ENCODE measurements at regions not wholly inside any gene's neighbourhood (a gene's known extent, or its start where the extent isn't known, plus 50 kb on each side); places are given as distances from the start of the nearest gene placed in this dataset.

DNA sequence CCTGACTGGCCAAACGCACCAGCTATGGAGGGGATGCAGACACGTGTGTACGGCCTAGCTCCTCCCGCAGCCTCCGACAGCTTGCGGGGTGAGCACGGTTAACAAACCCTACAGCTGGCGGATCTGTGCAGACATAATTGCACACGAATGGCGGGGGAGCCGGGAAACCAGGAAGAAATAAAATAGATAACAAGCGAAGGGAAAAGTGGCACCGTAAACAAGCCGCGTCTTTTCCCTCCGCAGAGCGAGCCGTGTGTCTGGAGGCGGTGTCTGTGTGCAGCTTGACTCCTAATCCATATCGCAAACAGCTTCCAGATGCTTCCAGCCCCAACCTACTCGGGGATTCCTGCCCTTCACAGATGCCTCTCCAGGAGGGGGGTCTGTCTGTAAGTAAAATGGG, 853.1 kb upstream of the SALL3 start:
- DNase-seq = no peak

DNA sequence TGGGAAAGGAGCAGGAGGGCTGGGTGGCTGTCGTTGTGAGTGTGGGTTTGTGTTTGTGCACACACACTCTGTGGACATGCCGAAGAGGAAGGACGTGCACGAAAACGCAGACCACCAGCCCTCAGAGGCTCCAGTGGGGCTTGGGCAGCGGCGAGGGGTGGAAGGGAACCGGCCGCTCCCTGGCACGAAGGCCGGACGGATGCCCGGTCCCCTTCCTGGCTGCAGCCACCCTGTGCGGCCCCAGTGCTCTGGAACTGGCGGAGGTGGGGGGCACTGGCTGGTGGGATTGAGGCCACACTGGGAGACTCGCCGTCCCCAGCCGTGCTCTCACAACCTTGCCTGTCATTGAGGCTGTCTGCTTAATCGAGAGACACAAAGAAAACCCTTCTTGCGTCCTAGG, 852.6 kb upstream of the SALL3 start:
- no peak for DNase-seq

DNA sequence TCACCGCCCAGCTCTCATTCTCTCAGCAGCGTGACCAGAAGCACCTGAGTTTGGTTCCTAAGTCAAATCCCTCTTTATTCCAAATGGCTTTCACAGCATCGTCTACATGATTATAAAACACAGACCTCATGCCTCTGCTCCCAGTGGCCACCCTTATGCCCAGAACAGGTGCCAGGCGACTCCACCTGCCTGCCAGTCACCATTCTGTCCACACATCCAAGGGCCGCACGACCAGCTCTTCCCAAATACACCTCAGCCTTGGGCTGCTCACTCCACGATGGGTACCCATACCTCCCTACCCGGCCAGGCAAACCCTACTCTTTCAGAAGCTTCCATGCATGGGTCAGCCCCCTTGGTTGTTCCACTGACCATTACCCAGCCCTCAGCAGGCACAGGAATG, 851.6 kb upstream of the SALL3 start:
- DNase-seq = no peak

DNA sequence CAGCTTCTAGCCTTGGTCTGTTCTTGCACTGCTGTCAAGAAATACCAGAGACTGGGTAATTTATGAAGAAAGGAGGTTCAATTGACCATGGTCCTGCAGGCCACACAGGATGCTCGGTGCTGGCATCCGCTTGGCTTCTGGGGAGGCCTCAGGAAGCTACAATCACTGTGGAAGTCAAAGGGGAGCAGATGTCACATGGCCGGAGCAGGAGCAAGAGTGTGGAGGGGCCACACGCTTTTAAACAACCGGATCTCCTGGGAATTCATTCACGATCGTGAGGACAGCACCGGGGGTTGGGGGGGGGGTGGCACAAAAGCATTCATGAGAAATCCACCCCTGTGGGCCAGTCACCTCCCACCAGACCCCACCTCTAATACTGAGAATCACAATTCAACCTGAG, 850.4 kb upstream of the SALL3 start:
- DNase-seq = no peak

DNA sequence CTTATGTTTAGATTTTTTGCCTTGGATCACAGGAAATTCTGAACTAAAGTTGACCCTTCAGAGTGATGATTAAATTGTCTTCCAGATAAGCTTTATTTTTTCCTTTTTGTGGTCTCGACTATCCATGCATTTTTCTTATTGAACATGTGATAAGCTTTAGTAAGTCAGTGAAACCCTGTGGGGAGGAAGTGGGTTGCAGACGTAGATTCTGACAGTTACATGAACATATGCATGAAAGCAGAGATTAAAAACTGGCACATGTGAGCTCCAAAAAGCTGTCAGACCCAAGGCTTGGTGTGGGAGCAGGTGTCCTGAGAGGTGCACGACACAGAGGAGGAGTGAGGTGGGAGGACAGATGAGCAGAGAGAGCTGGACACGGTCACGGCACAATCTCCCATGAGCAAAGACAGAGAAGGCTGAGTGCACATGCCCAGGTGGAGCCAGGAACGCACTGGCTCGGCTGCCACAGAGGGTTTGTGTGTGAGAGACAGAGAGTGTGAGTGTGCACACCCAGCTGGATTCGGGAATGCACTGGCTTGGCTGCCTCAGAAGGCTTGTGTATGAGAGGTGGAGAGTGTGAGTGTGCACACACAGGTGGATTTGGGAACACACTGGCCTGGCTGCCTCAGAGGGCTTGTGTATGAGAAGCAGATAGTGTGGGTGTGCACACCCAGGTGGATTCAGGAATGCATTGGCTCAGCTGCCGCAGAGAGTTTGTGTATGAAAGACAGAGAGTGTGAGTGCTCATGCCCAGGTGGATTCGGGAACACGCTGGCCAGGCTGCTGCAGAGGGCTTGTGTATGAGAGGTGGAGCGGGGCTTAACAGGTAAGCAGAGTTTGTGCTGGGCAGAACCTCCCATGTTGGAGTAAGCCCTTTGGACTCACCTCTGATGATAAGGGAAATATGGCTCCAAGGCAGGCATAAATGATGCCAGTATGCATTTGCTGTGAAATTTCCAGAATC, 849.1 kb upstream of the SALL3 start:
- DNase-seq = no peak

DNA sequence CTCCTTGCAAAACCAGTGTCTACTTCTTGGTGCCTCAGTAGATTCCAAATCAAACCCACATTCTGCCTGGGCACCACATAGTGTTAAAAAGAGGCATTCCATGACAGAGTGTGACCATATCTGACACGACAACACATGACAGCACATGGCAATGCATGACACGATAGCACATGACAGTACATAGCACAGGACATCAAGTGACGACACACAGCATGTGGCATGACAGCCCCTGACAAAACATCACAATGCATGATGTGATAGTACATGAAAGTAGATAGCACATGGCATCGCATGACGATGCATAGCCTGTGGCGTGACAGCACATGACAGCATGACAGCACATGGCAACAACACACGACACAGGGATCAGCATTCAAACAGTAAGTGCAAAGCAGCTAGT, 845.9 kb upstream of the SALL3 start:
- no peak for DNase-seq

DNA sequence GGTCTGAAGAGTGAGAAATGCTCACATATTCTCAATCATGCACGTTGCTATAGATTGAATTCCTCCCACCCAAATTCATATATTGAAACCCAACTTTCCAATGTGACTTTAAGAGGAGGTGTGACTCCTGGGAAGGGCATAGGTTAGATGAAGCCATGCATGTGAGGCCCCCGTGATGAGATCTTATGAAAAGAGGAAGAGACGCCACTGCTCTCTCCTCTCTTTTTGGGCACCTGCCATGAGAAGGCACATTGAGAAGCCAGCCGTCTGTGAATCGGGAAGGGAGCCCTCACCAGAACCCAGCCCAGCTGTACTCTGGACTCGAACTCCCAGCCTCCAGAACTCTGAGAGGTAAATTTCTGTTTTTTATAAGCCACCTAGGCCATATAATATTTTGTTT, 842.6 kb upstream of the SALL3 start:
- DNase-seq = no peak

DNA sequence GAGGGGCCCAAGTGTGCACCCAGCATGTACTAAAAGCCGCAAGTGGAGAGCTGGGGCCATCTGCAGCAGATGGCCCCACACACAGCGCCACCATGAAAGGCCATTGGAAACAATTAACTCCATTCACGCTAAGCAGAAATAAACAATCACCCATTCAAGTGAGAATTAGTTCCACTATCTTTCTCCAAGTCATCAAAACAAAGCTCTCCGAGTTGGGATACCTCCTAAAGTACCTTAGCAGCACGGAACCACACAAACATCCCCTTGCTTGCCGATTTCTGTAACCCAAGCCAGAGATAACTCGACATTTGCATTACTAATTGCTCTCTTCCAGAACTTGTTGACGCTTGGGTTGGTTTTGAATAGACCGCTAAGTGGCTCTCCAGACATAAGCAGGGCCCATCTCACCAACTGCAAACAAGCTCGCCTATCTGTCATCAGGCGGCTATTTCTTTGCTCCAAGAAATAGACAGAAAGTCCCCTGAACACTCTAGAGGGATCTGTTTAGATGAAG, 840.6 kb upstream of the SALL3 start:
- no peak for DNase-seq

DNA sequence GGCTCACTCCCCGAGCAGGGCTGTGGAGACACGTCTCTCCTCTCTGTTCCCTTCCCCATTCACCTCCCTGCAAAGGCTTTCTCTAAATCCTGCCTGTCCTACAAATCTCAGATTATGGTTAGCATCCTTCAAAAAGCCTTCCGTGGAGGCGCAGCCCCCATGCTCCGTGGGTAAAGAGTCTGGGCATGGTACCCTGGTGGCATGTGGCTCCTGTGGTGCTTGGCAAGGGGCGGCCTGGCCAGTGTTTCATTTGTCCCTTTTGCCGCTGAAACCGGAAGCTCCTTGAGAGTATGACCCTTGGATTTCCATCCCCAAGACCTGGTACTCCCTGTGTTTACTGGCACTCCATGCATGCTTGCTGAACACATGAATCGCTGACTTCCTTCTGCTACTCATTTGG, 839.3 kb upstream of the SALL3 start:
- DNase-seq = no peak

DNA sequence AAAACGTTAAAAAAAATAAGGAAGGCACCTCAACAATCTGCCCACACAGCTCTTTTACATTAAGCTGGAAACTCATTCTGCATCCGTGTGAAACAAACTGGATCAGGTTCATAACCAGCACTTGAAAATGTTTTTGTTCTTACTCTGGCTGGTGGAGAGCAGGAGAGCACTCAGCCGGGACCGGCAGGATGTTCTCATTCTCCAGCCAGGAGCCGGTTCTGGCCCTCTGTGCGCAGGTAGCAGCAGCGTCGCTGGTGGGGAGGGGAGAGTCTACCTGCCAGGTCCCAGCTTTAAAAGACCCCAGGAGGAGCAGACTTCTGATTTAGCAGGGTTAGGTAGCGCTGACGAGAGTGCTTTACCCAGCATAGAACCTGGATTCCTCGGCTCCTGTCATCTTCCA, 834.9 kb upstream of the SALL3 start:
- DNase-seq = no peak

DNA sequence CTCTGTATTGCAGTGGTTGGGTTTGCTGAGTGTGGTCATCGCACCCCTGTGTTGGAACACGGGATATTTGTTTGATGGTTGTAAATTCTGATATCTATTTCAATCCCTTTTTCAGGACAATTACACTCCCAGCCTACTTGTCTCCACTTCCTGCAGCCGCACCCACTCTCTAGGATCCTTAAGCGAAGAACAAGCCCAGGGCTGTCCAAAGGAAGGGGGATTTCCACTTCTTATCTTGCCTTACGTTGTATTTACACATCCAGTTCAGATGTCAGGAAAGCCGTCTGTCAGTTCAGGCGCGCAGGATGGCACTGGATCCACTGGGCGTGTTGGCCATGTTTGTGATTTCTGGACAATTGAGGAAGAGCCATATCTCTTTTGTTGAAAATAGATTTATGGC, 834.5 kb upstream of the SALL3 start:
- DNase-seq = no peak

DNA sequence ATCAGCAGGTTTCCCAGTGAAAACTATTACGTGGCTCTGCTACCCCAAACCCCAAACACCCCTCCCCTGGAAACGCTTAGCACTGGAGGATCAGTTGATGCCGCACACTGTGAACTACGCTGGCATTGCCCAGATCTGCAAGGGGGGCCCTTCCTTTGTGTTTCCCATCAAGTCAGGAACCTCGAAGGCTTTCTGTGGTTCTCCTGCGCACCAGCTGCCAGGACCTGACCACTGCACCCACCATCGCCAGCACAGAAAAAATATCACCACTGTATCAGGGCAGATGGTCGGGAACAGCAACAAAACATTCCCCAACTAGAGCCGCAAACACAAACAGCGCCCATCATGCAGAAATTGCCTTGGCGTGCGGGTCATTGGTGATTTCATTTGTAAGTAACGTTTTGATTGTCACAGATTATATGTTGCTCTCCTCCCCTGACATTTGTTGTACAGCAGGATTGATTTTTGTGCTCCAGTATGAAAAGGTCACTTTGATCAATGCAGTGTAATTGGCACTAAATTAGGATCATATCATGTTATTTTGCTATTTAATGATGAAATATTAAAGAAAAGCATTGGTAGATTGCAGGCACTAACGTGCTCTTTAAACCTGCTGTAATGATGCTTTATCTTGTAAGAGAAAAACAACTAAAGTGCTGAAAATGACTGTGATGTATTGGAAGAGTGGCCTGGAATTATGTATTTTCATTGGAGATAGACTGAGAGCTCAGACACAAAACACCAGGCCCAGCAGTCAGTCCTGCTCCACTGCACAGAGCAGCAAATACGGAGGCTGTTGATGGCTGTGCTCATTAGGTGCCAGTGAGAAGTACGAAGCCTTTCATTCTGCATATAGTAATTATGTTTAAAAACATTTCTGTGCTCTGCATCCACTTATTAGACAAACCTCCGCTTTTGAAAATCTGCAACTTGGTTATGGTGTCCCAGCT, 833.2 kb upstream of the SALL3 start:
- no peak for DNase-seq

DNA sequence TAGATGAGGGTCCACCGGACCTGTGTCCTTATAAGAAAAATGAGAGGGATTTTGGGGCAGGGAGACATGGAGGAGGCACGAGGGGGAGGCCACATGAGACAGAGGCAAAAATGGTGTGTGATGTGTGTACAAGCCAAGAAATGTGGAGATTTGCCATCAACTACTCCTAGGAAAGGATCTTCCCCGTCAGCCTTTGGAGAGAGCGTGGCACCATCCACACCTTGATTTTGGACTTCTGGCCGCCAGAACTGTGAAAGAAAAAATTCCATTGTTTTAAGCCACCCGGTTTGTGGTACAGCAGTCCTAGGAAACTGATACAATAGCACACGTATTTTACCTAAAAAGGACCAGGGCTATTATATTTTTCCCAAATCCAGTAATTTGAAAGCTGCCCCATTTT, 829.0 kb upstream of the SALL3 start:
- no peak for DNase-seq

DNA sequence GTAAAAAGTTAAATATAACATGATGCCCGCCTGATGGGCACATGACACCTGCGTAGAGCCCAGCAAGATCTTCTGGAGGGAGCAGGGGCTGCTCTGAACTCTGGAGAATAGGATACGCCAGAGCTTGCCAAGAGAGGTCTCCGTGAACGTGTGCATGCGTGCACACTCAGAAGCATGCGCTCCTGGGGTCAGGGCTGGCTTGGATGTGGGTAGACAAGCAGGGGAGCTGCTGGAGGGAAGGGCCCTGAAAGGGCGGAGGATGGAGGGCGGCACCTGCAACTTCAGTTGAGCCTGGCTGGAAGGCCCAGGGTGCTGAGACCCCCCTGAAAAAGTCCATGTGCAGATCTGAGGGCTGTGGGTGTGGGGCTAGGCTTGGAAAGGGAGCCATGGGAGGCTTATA, 828.4 kb upstream of the SALL3 start:
- DNase-seq = no peak

DNA sequence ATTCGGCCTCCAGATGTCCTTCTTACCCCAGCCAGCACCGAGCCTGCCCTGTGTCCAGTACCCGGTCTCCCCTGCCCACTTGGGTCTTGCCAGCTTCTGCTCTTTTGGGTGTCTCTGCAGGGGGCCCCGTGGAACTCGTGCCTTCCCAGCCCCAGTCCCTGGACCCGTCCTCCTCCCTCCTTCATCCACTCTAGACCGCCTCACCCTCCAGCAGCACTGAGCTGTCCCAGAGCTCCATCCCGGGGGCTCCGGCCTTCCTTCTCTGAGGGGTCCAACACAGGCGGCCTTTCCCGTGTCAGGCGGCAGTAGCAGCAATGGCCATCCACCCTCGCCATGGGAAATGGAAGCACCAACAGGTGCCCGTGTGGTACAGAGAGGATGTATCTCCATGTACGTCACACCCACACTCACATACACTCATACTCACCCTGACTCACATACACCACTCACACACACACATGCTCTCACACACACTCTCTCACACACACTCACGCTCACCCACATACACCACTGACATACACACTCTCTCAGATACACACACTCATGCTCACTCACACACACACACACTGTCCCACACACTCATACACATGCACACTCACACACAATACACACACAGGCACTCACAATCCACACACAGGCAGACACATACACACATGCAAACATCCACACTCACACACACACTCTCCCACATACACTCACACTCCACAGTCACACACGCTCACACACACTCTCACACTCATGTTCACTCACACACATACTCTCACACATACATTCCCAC, 827.5 kb upstream of the SALL3 start:
- no peak for DNase-seq

DNA sequence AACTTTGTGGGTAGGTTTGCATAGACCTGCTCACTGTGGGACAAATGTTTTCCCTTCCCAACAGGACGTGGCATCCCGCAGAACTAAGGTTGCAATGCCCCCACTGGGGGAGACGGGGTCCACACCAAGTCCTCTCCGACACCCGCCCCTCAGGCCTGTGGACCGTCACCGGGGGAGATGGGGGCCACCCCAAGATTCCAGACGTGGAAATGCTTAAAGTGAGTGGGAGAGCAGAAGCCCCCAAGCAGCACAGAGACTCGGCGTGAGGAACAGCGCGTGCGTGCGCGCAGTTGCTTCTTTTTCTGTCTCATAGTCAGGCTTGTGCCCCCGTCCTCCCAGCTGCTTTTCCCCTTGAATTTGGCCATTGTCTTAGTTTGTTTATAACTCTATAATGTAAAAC, 826.3 kb upstream of the SALL3 start:
- DNase-seq = no peak

DNA sequence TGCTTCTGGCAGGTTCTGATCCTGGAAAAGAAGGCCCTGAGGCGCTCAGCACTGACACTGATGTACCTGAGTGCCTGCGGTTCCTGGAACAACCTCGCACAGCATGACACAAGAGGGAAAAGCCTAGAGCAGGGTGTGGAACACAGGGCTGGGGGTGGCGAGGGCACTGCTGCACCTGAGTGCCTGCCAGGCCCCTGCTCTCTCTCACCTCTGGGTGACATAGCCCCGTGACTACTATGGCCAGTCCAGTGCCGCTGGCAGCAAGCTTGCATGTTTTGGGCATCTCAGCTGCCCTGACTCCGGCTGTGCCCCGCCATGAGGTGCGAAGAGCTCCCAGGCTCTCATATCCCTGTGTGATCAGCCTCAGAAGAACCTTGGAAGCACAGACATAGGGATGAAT, 825.2 kb upstream of the SALL3 start:
- DNase-seq = no peak

DNA sequence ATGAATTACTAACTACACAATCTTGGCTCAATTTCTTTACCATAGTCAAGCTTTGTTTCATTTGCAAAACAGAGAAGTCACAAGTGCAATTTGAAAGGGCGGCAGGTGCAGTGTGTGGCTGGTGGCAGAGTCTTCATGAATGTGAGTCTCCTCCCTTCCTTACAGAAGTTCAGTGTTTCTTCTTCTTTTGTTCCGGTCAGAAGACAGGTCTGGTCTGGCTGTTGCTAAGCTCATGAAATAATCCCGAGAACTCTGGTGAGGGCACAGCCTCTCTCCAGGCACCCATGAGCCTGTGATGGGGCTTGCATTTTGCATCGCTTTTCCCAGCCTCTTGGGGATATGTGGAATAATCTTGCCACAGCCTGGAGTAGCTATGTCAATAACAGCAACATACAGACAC, 824.8 kb upstream of the SALL3 start:
- no peak for DNase-seq

DNA sequence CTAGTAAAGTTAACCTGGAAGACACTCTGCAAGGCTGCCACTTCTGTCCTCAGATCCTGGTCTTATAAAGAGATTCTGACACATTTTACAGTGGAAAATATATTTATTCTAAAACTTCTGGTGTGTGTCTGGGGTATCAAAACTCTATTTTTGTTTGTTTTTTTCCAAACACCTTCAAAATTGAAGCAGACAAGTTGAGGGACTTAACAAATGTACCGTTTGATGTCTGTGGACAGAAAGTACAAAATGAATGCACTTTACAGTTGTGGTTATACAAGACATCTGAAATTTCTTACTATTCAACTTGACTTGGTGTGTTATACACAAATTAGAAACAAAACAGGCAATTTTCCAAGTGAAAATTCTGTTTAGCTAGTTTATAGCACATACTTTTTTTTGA, 823.2 kb upstream of the SALL3 start:
- DNase-seq = no peak

DNA sequence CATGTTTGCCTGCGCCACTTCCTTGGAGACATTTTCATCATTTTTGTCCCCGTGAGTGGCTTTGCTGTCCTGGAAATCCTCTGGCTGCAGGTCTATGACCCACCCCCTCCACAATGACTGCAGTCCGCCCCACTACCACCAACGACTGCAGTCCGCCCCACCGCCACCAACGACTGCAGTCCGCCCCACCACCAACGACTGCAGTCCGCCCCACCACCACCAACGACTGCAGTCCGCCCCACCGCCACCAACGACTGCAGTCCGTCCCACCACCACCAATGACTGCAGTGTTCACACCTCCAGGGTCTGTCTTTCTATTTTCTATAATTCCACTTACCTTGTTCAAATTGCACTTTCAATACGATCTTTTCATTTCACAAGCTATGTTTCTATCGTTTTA, 820.7 kb upstream of the SALL3 start:
- no peak for DNase-seq

DNA sequence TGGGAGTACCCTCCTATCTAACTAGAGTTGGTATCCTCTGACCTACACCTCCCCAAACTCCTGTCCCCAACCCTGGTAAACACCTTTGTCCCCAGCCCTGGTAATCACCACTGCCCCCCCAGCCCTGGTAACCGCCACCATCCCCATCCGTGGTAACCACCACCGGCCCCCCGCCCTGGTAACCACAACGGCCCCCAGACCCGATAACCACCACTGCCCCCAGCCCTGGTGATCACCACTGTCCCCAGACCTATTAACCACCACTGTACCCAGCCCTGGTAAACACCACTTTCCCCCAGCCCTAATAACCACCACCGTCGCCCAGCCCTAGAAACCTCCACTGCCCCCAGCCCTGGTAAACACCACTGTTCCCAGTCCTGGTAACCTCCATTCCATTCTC, 820.2 kb upstream of the SALL3 start:
- no peak for DNase-seq

DNA sequence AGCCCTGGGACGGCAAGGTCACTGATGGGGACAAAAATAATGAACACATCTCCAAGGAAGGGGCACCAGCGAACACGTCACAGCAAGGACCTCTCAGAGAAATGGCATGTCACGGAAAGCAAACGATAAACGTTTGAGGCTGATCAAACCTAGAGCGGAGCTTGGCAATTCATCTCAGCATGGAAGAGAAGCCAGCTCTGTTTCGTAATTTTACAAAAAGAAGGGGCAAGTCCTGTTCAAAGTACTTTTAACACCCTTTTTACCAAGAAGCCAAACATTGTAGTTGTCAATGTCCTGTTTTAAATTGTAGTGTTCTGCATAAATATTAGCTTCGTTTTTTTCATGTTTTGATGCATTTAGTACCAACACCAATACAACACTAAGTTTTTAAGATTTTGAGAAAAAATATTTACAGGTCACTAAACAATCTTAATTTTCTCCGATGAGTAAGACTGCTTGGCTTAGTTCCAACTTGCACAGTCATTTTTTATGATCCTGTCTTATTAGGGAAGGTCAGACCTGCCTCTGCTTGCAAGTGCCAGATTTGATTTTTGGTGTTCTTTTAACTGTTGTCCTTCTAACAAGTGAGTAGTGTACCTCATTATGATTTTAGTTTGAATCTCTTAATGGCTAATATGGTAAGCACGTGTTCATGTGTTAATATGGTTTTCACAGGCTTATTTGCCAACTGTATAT, 818.5 kb upstream of the SALL3 start:
- DNase-seq = no peak
